ENCODE measurements at regions not wholly inside any gene's neighbourhood (a gene's known extent, or its start where the extent isn't known, plus 50 kb on each side); places are given as distances from the start of the nearest gene placed in this dataset.

DNA sequence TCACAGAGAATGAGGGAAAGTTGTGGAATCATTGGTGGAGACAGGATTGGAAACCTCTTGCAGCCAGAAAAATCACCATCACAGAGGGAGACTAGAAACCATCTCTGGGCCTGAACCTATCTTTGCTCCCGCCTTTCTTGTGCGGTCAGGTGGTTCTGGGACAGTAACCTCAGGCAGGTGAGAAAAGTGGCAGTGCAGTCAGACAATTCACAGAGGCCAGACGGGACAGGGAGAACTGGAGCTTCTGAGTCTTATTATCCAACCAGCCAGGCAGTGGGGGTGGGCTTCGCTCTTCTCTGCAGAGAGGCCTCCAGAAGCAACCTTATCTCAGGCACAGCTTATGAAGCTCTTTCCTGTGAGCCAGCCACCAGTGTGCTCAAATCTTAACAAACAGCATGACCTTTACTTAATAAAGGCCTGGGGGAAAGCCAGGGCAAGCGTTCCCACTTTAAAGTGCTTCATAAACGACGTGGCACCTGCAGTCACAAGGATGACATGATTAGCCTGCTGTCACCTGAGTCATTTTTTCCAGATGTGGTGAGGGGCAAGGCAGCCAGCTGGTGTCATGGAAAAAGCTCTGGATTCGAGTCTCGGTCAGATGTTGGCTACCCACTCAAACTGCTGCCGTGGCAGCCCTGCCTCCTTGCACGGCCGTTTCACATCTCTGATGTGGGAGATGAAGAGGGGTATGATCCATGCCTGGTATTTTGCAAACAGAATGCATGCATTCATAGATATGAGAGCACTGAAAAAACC, 109.7 kb downstream of the B3GNT2 start:
- TF ChIP-seq, protein P1, sequence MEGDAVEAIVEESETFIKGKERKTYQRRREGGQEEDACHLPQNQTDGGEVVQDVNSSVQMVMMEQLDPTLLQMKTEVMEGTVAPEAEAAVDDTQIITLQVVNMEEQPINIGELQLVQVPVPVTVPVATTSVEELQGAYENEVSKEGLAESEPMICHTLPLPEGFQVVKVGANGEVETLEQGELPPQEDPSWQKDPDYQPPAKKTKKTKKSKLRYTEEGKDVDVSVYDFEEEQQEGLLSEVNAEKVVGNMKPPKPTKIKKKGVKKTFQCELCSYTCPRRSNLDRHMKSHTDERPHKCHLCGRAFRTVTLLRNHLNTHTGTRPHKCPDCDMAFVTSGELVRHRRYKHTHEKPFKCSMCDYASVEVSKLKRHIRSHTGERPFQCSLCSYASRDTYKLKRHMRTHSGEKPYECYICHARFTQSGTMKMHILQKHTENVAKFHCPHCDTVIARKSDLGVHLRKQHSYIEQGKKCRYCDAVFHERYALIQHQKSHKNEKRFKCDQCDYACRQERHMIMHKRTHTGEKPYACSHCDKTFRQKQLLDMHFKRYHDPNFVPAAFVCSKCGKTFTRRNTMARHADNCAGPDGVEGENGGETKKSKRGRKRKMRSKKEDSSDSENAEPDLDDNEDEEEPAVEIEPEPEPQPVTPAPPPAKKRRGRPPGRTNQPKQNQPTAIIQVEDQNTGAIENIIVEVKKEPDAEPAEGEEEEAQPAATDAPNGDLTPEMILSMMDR (IDR thresholded peaks at IDR 0.05): no peak
- no peak for TF ChIP-seq POLR2A (IDR thresholded peaks at IDR 0.05)

Data from uterus (tissue), 2 donors.